ENCODE measurements at regions not wholly inside any gene's neighbourhood (a gene's known extent, or its start where the extent isn't known, plus 50 kb on each side); places are given as distances from the start of the nearest gene placed in this dataset.

DNA sequence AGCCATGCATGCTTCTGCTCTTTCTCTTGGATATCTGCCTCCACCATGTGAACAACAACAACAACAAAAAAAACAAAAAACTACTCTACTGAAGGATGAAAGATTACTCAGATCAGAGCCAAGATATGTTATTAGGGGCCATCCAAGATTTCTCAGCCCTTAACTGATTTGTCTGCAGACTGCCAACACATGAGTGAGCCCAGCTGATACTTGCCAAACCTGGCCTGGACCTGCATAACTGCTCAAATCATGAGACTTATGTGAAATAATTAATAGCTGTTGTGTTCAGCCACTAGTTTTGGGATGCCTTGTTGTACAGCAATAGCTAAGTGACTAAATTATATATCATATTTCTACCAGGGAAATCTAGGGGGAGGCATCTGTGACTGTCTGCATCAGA is 334.5 kb upstream of the SORCS1 start:
- Histone ChIP-seq H3K27me3 (ENCODE audit: control insufficient read depth in 4 of 4, insufficient read depth in 4 of 4, low read length in 3 of 4) (no peaks in the 10 kb centered on the region), H3K4me3 (ENCODE audit: low read depth in 1 of 3, low read length in 3 of 3) (no peak overlapping the region), H3K9ac (ENCODE audit: low read depth in 1 of 2, low read length in 2 of 2) (no peak overlapping the region), H3K27ac (ENCODE audit: low read depth in 1 of 2, low read length in 2 of 2) (no peak overlapping the region), H3K36me3 (ENCODE audit: control insufficient read depth in 4 of 4, insufficient read depth in 3 of 4, low read depth in 1 of 4, low read length in 3 of 4) (no peaks in the 10 kb centered on the region), H3K9me3 (ENCODE audit: control insufficient read depth in 4 of 4, low read length in 3 of 4) (no peaks in the 10 kb centered on the region), H3K4me1 (ENCODE audit: control insufficient read depth in 4 of 4, insufficient read depth in 4 of 4, low read length in 3 of 4) (no peaks in the 10 kb centered on the region)
- TF ChIP-seq EGR1 (IDR thresholded peaks at IDR 0.05; ENCODE audit: low read depth in 2 of 2) (no peak), RAD21 (IDR thresholded peaks at IDR 0.05) (no peak), REST (IDR thresholded peaks at IDR 0.05) (no peak), SP1 (IDR thresholded peaks at IDR 0.05) (no peak), NR2F2 (IDR thresholded peaks at IDR 0.05) (no peak), YY1 (IDR thresholded peaks at IDR 0.05) (no peak), FOXA1 (IDR thresholded peaks at IDR 0.05) (no peak), ATF3 (IDR thresholded peaks at IDR 0.05) (no peak), GABPA (IDR thresholded peaks at IDR 0.05 in 1 of 2, conservative IDR thresholded peaks at IDR 0.05 in 1 of 2) (no peak), HNF4A (conservative IDR thresholded peaks at IDR 0.05) (no peak), HNF4G (IDR thresholded peaks at IDR 0.05) (no peak), JUND (IDR thresholded peaks at IDR 0.05) (no peak), TAF1 (conservative IDR thresholded peaks at IDR 0.05) (no peak), FOXA2 (IDR thresholded peaks at IDR 0.05) (no peak), RXRA (IDR thresholded peaks at IDR 0.05) (no peak)
- TF ChIP-seq, protein P1, sequence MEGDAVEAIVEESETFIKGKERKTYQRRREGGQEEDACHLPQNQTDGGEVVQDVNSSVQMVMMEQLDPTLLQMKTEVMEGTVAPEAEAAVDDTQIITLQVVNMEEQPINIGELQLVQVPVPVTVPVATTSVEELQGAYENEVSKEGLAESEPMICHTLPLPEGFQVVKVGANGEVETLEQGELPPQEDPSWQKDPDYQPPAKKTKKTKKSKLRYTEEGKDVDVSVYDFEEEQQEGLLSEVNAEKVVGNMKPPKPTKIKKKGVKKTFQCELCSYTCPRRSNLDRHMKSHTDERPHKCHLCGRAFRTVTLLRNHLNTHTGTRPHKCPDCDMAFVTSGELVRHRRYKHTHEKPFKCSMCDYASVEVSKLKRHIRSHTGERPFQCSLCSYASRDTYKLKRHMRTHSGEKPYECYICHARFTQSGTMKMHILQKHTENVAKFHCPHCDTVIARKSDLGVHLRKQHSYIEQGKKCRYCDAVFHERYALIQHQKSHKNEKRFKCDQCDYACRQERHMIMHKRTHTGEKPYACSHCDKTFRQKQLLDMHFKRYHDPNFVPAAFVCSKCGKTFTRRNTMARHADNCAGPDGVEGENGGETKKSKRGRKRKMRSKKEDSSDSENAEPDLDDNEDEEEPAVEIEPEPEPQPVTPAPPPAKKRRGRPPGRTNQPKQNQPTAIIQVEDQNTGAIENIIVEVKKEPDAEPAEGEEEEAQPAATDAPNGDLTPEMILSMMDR (IDR thresholded peaks at IDR 0.05; ENCODE audit: low read depth, low read length, missing input control): no peak
- TF ChIP-seq, protein P2, sequence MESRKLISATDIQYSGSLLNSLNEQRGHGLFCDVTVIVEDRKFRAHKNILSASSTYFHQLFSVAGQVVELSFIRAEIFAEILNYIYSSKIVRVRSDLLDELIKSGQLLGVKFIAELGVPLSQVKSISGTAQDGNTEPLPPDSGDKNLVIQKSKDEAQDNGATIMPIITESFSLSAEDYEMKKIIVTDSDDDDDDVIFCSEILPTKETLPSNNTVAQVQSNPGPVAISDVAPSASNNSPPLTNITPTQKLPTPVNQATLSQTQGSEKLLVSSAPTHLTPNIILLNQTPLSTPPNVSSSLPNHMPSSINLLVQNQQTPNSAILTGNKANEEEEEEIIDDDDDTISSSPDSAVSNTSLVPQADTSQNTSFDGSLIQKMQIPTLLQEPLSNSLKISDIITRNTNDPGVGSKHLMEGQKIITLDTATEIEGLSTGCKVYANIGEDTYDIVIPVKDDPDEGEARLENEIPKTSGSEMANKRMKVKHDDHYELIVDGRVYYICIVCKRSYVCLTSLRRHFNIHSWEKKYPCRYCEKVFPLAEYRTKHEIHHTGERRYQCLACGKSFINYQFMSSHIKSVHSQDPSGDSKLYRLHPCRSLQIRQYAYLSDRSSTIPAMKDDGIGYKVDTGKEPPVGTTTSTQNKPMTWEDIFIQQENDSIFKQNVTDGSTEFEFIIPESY (IDR thresholded peaks at IDR 0.05): no peak
- TF ChIP-seq, protein P3, sequence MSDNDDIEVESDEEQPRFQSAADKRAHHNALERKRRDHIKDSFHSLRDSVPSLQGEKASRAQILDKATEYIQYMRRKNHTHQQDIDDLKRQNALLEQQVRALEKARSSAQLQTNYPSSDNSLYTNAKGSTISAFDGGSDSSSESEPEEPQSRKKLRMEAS (IDR thresholded peaks at IDR 0.05): no peak
- no peak for DNase-seq (ENCODE audit: low spot score)

All from liver (tissue), 7 donors.